Neutrophil (primary cell): ENCODE measurements at regions not wholly inside any gene's neighbourhood (a gene's known extent, or its start where the extent isn't known, plus 50 kb on each side); places are given as distances from the start of the nearest gene placed in this dataset.

Source experiments
- H3K27ac ChIP-seq: fragments of 200-600 bp; sonication (generic); 2 replicates; pipeline ENCODE4 v1.5.1; 2016; ENCODE audit warnings: mild to moderate bottlenecking, moderate library complexity
- H3K27me3 ChIP-seq: fragments of 200-600 bp; sonication (generic); 2 replicates; pipeline ENCODE4 v1.6.0; 2016; ENCODE audit warnings: mild to moderate bottlenecking
- H3K36me3 ChIP-seq: fragments of 200-600 bp; sonication (generic); 2 replicates; pipeline ENCODE4 v1.5.1; 2017
- H3K4me1 ChIP-seq, 2 experiments: fragments of 200-600 bp in 1 of 2; sonication (generic) in 1 of 2; 1 replicate in 1 of 2; 2 replicates in 1 of 2; pipeline versions ENCODE4 v1.5.1 to v1.6.1; 2013 to 2016; ENCODE audit warnings: low read depth in 1 of 2, low read length in 1 of 2, mild to moderate bottlenecking in 1 of 2, moderate library complexity in 1 of 2; ENCODE audit not compliant: control insufficient read depth in 1 of 2, insufficient read depth in 1 of 2
- H3K4me3 ChIP-seq, 2 experiments: fragments of 200-600 bp in 1 of 2; sonication (generic) in 1 of 2; 1 replicate in 1 of 2; 2 replicates in 1 of 2; pipeline ENCODE4 v1.5.1; 2013 to 2016; ENCODE audit warnings: low read depth in 1 of 2, low read length in 1 of 2, mild to moderate bottlenecking in 1 of 2, moderate library complexity in 1 of 2
- H3K9me3 ChIP-seq: fragments of 200-600 bp; sonication (generic); 2 replicates; pipeline ENCODE4 v1.5.1; 2016
- TF ChIP-seq, protein P1 (sequence below): fragments of 200-600 bp; sonication (generic); IDR thresholded peaks from 2 replicates; pipeline ENCODE4 v1.5.1; 2016; ENCODE audit warnings: antibody characterized with exemption

DNA sequence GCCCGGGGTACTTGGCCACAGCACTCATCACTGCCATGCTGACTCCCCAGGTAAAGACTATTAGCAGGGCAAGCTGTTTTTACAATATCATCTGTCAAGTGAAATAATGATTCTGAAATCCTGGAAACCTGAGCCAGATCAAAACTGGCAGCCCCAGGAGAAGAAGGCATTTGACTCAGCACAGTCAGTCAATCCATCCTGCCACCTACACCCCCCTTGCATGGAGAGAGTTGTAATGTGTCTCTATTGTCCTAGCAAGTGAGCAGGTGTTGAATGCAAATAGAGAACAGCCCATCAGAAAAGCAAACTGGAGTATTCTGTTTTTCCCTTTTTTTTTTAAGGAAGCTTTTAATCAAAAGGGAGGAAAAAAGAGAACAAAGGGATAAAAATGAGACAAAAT, 291.2 kb downstream of the BRINP1 start:
- TF ChIP-seq, protein P1, sequence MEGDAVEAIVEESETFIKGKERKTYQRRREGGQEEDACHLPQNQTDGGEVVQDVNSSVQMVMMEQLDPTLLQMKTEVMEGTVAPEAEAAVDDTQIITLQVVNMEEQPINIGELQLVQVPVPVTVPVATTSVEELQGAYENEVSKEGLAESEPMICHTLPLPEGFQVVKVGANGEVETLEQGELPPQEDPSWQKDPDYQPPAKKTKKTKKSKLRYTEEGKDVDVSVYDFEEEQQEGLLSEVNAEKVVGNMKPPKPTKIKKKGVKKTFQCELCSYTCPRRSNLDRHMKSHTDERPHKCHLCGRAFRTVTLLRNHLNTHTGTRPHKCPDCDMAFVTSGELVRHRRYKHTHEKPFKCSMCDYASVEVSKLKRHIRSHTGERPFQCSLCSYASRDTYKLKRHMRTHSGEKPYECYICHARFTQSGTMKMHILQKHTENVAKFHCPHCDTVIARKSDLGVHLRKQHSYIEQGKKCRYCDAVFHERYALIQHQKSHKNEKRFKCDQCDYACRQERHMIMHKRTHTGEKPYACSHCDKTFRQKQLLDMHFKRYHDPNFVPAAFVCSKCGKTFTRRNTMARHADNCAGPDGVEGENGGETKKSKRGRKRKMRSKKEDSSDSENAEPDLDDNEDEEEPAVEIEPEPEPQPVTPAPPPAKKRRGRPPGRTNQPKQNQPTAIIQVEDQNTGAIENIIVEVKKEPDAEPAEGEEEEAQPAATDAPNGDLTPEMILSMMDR: no peak
- no peaks in the 10 kb centered on the region for H3K4me1 ChIP-seq
- no peaks in the 10 kb centered on the region for H3K36me3 ChIP-seq
- H3K4me3 ChIP-seq: no peak overlapping the region
- no peaks in the 10 kb centered on the region for H3K9me3 ChIP-seq
- H3K27ac ChIP-seq: no peak overlapping the region
- H3K27me3 ChIP-seq: no peaks in the 10 kb centered on the region

DNA sequence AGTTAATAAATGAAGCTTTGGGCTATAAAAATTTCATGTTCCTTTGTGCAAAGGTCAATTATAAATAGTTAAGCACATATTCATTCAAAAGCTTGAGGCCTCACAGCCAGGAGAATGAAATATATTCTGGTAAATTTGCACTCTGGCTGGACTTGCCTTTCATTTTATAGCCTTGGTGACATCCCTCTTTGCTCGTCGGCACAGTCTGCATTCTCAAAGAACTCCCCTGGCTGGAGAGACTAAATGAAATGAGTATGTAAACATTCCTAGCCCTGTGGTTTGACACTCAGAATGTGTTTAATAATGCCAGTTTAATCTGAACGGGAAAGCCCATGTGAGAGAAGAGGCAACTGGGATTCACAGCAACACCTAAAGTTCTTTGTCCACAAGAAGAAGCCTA, 285.6 kb downstream of the BRINP1 start:
- no peak overlapping the region for H3K4me3 ChIP-seq
- H3K9me3 ChIP-seq: no peaks in the 10 kb centered on the region
- TF ChIP-seq, protein P1: no peak
- H3K36me3 ChIP-seq: no peaks in the 10 kb centered on the region
- H3K4me1 ChIP-seq: no peaks in the 10 kb centered on the region
- H3K27ac ChIP-seq: no peak overlapping the region
- H3K27me3 ChIP-seq: no peaks in the 10 kb centered on the region

DNA sequence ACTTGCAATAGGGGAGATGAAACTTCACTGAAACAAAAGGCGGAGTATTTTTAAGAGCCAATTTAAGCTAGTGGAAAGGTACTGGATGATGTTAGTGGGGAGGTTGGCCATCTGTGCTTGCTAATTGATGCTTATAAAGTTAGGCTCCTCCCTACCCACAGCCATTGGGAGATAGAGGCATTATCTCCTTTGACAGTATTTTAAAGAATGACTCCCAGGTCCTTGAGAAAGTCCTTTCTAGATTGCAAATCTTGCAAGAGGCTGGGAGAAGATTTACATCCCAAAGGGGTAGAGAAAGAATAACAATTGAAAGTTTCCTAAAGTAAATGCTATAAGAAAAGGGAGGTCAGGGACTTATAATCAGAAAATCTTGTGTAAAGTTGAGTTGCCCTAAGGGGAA, 282.6 kb downstream of the BRINP1 start:
- Histone ChIP-seq H3K27me3 (no peaks in the 10 kb centered on the region), H3K4me3 (no peak overlapping the region), H3K36me3 (no peaks in the 10 kb centered on the region), H3K4me1 (no peaks in the 10 kb centered on the region), H3K27ac (no peak overlapping the region), H3K9me3 (no peaks in the 10 kb centered on the region)
- TF ChIP-seq, protein P1: no peak

DNA sequence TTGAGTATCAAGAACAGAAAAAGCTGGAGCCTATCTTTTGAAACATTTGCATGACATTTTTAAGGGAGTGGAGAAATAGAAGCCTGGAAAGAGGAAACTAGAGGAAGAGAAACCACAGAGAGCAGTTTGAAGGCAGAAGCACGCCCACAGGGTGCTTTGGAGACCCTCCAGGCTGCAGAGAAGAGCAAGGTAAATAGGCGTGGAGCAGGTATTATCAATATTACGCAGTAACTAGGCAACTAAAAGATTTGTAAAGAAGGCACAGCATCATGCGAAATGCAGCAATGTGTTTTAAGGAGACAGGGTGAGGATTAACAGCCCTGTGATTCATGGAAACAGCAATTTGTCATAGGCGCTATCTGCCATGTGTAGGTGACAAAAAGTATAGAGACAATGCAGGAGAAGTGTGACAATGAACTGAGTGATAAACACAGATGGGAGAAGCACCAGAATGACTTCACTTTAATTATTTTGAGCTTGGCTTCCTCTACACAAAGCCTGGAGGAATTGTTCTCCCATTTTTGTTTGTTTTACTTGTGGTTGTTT, 281.2 kb downstream of the BRINP1 start:
- Histone ChIP-seq H3K27ac (no peak overlapping the region), H3K4me1 (no peaks in the 10 kb centered on the region), H3K36me3 (no peaks in the 10 kb centered on the region), H3K4me3 (no peak overlapping the region), H3K9me3 (no peaks in the 10 kb centered on the region), H3K27me3 (no peaks in the 10 kb centered on the region)
- TF ChIP-seq, protein P1: no peak

DNA sequence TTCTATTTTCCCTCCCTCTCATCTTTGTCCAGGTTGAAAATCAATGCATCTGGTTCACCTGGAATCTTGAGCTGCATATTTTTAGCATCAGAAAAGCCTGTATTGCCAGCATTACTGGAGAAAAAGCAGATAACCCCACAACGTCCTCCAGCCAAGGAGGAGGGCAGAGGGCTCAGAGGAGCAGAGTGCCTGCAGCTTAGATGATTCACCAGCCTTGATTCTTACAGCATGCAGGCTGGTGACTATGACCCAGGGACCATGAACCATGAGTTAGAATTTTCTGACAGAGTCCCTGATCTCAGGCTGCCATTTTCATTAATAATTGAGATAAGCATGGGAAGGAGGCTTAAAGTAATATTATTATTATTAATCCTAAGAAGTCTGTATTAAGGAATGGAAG, 278.2 kb downstream of the BRINP1 start:
- H3K4me3 ChIP-seq: no peak overlapping the region
- no peaks in the 10 kb centered on the region for H3K36me3 ChIP-seq
- no peaks in the 10 kb centered on the region for H3K27me3 ChIP-seq
- H3K27ac ChIP-seq: no peak overlapping the region
- TF ChIP-seq, protein P1: no peak
- no peaks in the 10 kb centered on the region for H3K4me1 ChIP-seq
- H3K9me3 ChIP-seq: no peaks in the 10 kb centered on the region

DNA sequence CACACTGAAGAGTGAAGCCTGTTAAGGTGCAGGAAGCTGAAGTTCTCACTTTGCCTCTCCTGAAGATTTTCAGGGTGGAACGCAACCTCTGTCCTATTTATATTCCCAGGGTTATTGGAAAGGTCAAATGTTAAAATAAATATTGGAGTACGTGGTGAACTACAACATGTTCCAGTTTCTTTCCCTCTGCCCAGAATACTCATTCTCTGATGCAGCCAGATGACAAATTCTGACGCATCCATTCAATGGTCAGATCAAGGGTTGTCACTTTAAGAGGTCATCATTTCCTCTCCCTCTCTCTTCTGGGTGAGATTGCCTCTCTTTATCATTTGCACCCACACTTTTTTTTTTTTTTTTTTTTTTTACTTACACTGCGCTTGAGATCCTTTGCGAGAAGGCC, 277.1 kb downstream of the BRINP1 start:
- Histone ChIP-seq H3K27ac (no peak overlapping the region), H3K4me1 (no peaks in the 10 kb centered on the region)
- TF ChIP-seq, protein P1: no peak

More for the DNA sequence above, 277.1 kb downstream of the BRINP1 start:
- H3K36me3 ChIP-seq: no peaks in the 10 kb centered on the region
- H3K27me3 ChIP-seq: no peaks in the 10 kb centered on the region
- no peak overlapping the region for H3K4me3 ChIP-seq
- no peaks in the 10 kb centered on the region for H3K9me3 ChIP-seq
